Muscle of leg (tissue), 3 donors: ENCODE measurements at regions not wholly inside any gene's neighbourhood (a gene's known extent, or its start where the extent isn't known, plus 50 kb on each side); places are given as distances from the start of the nearest gene placed in this dataset.
"Not testable (repeated sequence)": the region's sequence is repeated elsewhere in the genome, so short reads cannot be mapped to it uniquely, and the experiment has no call there.

ENCODE experiments used
- DNase-seq: peaks from one replicate; pipeline ENCODE4 v3.0.0; 2013
- H3K27ac ChIP-seq: one replicate; pipeline ENCODE4 v1.5.1; 2013; ENCODE audit warnings: mild to moderate bottlenecking, low read length, control low read depth
- H3K27me3 ChIP-seq: one replicate; pipeline ENCODE4 v1.6.1; 2013; ENCODE audit warnings: low read length; ENCODE audit not compliant: control insufficient read depth, insufficient read depth
- H3K36me3 ChIP-seq: one replicate; pipeline ENCODE4 v1.6.1; 2013; ENCODE audit warnings: low read length; ENCODE audit not compliant: control insufficient read depth, insufficient read depth
- H3K4me1 ChIP-seq: one replicate; pipeline ENCODE4 v1.6.1; 2013; ENCODE audit warnings: low read length; ENCODE audit not compliant: control insufficient read depth, insufficient read depth
- H3K4me3 ChIP-seq: one replicate; pipeline ENCODE4 v1.5.1; 2013; ENCODE audit warnings: low read length, control low read depth
- H3K9me3 ChIP-seq: replicated peaks from 2 replicates; pipeline ENCODE4 v1.6.1; 2013; ENCODE audit warnings: low read depth, low read length; ENCODE audit not compliant: control insufficient read depth
- WGBS: methylation state at CpG from one replicate; pipeline ENCODE4 v1.1.5; 2013; ENCODE audit warnings: missing lambda C conversion rate; ENCODE audit not compliant: insufficient coverage; 5-methylcytosine and 5-hydroxymethylcytosine counted together

- no peaks in the 10 kb centered on the region for H3K27me3 ChIP-seq
- no peak overlapping the region for H3K4me3 ChIP-seq
- no peaks in the 10 kb centered on the region for H3K4me1 ChIP-seq
- no peaks in the 10 kb centered on the region for H3K9me3 ChIP-seq
- no peaks in the 10 kb centered on the region for H3K36me3 ChIP-seq
- 45% methylated on average over 2 of the region's 4 CpGs for WGBS
- no peak overlapping the region for H3K27ac ChIP-seq
- DNase-seq: no peak
Observed at GRCh38 chr6:84635081-84635761, 129.2 kb downstream of the TBX18 start.

- H3K9me3 ChIP-seq: no peaks in the 10 kb centered on the region
- no peak overlapping the region for H3K27ac ChIP-seq
- DNase-seq: no peak
- 89% methylated on average over 1 of the region's 1 CpG for WGBS
- no peaks in the 10 kb centered on the region for H3K27me3 ChIP-seq
- no peaks in the 10 kb centered on the region for H3K4me1 ChIP-seq
- H3K4me3 ChIP-seq: no peak overlapping the region
- H3K36me3 ChIP-seq: no peaks in the 10 kb centered on the region
Observed at GRCh38 chr6:84633771-84634170, 130.6 kb downstream of the TBX18 start.

GRCh38 chr6:84626527-84626926 is 137.9 kb downstream of the TBX18 start:
- H3K36me3 ChIP-seq, H3K4me1 ChIP-seq, H3K4me3 ChIP-seq, H3K27me3 ChIP-seq, H3K27ac ChIP-seq, DNase-seq, H3K9me3 ChIP-seq: not testable (repeated sequence)
- 98% methylated on average over 9 of the region's 14 CpGs for WGBS

GRCh38 chr6:84625506-84625905 is 138.9 kb downstream of the TBX18 start:
- DNase-seq: no peak
- no peaks in the 10 kb centered on the region for H3K27me3 ChIP-seq
- H3K4me3 ChIP-seq: no peak overlapping the region
- H3K36me3 ChIP-seq: no peaks in the 10 kb centered on the region
- no peak overlapping the region for H3K27ac ChIP-seq
- H3K9me3 ChIP-seq: no peaks in the 10 kb centered on the region
- H3K4me1 ChIP-seq: no peaks in the 10 kb centered on the region

GRCh38 chr6:84623956-84624680 is 140.3 kb downstream of the TBX18 start:
- WGBS: no CpG with 5 or more reads among the region's 4 CpGs
- Histone ChIP-seq H3K36me3 (no peaks in the 10 kb centered on the region), H3K4me1 (no peaks in the 10 kb centered on the region), H3K9me3 (no peaks in the 10 kb centered on the region), H3K27ac (no peak overlapping the region), H3K27me3 (no peaks in the 10 kb centered on the region), H3K4me3 (no peak overlapping the region)
- DNase-seq: peak; percentile 36

GRCh38 chr6:84618836-84619235 is 145.6 kb downstream of the TBX18 start:
- 18% methylated on average over 2 of the region's 6 CpGs for WGBS
- Histone ChIP-seq H3K4me1 (no peaks in the 10 kb centered on the region), H3K27me3 (no peaks in the 10 kb centered on the region), H3K27ac (no peak overlapping the region), H3K4me3 (no peak overlapping the region), H3K36me3 (no peaks in the 10 kb centered on the region), H3K9me3 (no peaks in the 10 kb centered on the region)
- no peak for DNase-seq

- 86% methylated on average over 2 of the region's 8 CpGs for whole genome bisulfite sequencing
- Histone ChIP-seq H3K27ac (no peak overlapping the region), H3K4me3 (no peak overlapping the region), H3K27me3 (no peaks in the 10 kb centered on the region), H3K36me3 (no peaks in the 10 kb centered on the region), H3K9me3 (no peaks in the 10 kb centered on the region), H3K4me1 (no peaks in the 10 kb centered on the region)
- peak; percentile 7 for DNase-seq
Observed at GRCh38 chr6:84618046-84618752, 146.2 kb downstream of the TBX18 start.

GRCh38 chr6:84615987-84616386 is 148.4 kb downstream of the TBX18 start:
- H3K27ac ChIP-seq: no peak overlapping the region
- no peaks in the 10 kb centered on the region for H3K27me3 ChIP-seq
- no peaks in the 10 kb centered on the region for H3K4me1 ChIP-seq
- H3K4me3 ChIP-seq: no peak overlapping the region
- H3K36me3 ChIP-seq: no peaks in the 10 kb centered on the region
- DNase-seq: no peak
- no peaks in the 10 kb centered on the region for H3K9me3 ChIP-seq
- WGBS: 100% methylated on average over 1 of the region's 2 CpGs

- WGBS: no CpG with 5 or more reads among the region's 2 CpGs
- Histone ChIP-seq H3K4me3 (no peak overlapping the region), H3K27ac (no peak overlapping the region), H3K9me3 (no peaks in the 10 kb centered on the region), H3K27me3 (no peaks in the 10 kb centered on the region), H3K36me3 (no peaks in the 10 kb centered on the region), H3K4me1 (no peaks in the 10 kb centered on the region)
- no peak for DNase-seq
Observed at GRCh38 chr6:84615113-84615850, 149.1 kb downstream of the TBX18 start.

- Histone ChIP-seq H3K9me3 (no peaks in the 10 kb centered on the region), H3K4me3 (no peak overlapping the region), H3K27me3 (no peaks in the 10 kb centered on the region), H3K4me1 (no peaks in the 10 kb centered on the region), H3K27ac (no peak overlapping the region), H3K36me3 (no peaks in the 10 kb centered on the region)
- WGBS: no CpG with 5 or more reads among the region's 2 CpGs
- DNase-seq: no peak
Observed at GRCh38 chr6:84606860-84607259, 157.5 kb downstream of the TBX18 start.
